HL-60/S4 treated with phorbol 12-myristate 13-acetate at 8.2 ng/mL for 4 days and 3 days (cell line): ENCODE measurements at regions not wholly inside any gene's neighbourhood (a gene's known extent, or its start where the extent isn't known, plus 50 kb on each side); places are given as distances from the start of the nearest gene placed in this dataset.

Experiments used
- in situ Hi-C: fragments of 300-500 bp; cut with MboI; formaldehyde crosslinking; loops from 2 replicates; pipeline ENCODE4 v1.15.0; 2022; ENCODE audit warnings: low sequenced_read_pairs

GRCh38 chr7:40915071-40915470, 780.3 kb downstream of the SUGCT start:
- in situ Hi-C loops, result no loop called here
